ENCODE measurements at regions not wholly inside any gene's neighbourhood (a gene's known extent, or its start where the extent isn't known, plus 50 kb on each side); places are given as distances from the start of the nearest gene placed in this dataset.

DNA sequence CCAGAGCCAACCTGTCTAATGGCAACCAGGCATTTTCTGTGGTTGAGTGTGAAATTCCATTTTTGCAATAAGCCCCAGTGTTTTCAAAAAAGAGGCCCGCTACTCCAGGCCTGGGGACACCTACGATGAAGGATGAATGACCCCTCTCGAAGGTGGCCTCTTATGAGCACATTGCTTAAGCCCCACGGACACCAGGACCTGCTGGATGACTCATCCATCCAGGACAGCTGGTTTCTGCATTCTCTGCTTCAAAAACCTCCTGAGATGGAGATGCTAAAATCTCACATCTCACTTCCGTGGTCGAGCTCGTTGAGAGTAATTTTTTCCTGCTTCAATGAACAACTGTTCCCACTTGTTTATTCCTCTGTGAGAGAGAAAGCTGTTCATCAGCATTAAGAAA, 150.2 kb upstream of the FZD8 start:
- Histone ChIP-seq H2BK15ac (ENCODE audit: low read length) (no peak overlapping the region), H3K4ac (ENCODE audit: low read length) (no peak overlapping the region), H2AK5ac (ENCODE audit: low read depth, low read length) (no peak overlapping the region), H3K18ac (ENCODE audit: low read length) (peak overlapping the region; percentile 20), H3K14ac (ENCODE audit: low read length) (no peak overlapping the region), H2AFZ (ENCODE audit: low read length) (no peak overlapping the region), H3K4me1 (ENCODE audit: control insufficient read depth in 2 of 2, insufficient read depth in 1 of 2, low read depth in 1 of 2, low read length in 2 of 2) (no peaks in the 10 kb centered on the region), H4K8ac (ENCODE audit: low read depth, low read length) (no peak overlapping the region), H3K9me3 (replicated peaks in 1 of 2; ENCODE audit: control insufficient read depth in 2 of 2, insufficient read depth in 1 of 2, low read depth in 1 of 2, low read length in 2 of 2) (no peaks in the 10 kb centered on the region), H3K27me3 (ENCODE audit: control insufficient read depth in 3 of 3, insufficient read depth in 3 of 3, low read depth in 1 of 3, low read length in 3 of 3) (no peaks in the 10 kb centered on the region), H2BK12ac (ENCODE audit: low read length) (no peak overlapping the region), H3K4me3 (ENCODE audit: low read length in 2 of 2) (no peak overlapping the region), H2BK120ac (ENCODE audit: low read depth, low read length) (no peak overlapping the region), H4K91ac (ENCODE audit: low read depth, low read length, poor library complexity) (no peak overlapping the region), H3K27ac (replicated peaks; ENCODE audit: low read length) (no peak overlapping the region), H3K23ac (ENCODE audit: low read depth, low read length, poor library complexity) (no peak overlapping the region), H3K9ac (ENCODE audit: low read depth, low read length, poor library complexity) (no peak overlapping the region), H3K79me1 (ENCODE audit: low read depth, low read length) (no peaks in the 10 kb centered on the region), H3K4me2 (ENCODE audit: insufficient read depth, low read length, poor library complexity, severe bottlenecking) (no peak overlapping the region), H2BK5ac (ENCODE audit: low read length) (no peak overlapping the region), H3K36me3 (replicated peaks in 1 of 2; ENCODE audit: control insufficient read depth in 2 of 2, insufficient read depth in 2 of 2, low read length in 2 of 2) (no peaks in the 10 kb centered on the region)
- no CpG with 5 or more reads among the region's 7 CpGs for WGBS, 2 donors (ENCODE audit: extremely low coverage in 2 of 2, insufficient read length in 2 of 2, insufficient replicate concordance in 1 of 2)
- no peak for DNase-seq (ENCODE audit: low spot score)

DNA sequence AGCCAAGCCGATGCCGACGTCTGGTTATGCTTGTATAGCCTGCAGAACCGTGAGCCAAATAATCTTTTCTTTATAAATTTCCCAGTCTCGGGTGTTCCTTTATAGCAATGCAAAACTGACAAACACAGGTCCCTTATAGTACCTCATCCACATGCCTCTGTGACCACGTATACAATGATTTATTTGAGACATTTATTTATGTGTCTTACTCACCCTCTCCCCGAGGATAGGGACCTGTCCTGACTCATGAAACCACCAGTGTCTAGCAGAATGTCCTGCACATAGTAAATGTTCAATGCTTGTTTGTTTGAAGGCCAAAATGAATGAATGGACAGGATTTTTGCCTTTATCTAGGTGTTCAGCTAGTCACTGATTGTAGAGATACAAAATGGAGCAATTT, 147.9 kb upstream of the FZD8 start:
- peaks cover 0 to 1% of the 10 kb centered on the region in 2 donors for H3K4me1 ChIP-seq (ENCODE audit: control insufficient read depth in 2 of 2, insufficient read depth in 1 of 2, low read depth in 1 of 2, low read length in 2 of 2)
- no CpG with 5 or more reads among the region's 7 CpGs for WGBS, 2 donors (ENCODE audit: extremely low coverage in 2 of 2, insufficient read length in 2 of 2, insufficient replicate concordance in 1 of 2)
- H3K36me3 ChIP-seq (replicated peaks in 1 of 2; ENCODE audit: control insufficient read depth in 2 of 2, insufficient read depth in 2 of 2, low read length in 2 of 2) = no peaks in the 10 kb centered on the region
- no peak overlapping the region for H3K4me2 ChIP-seq (ENCODE audit: insufficient read depth, low read length, poor library complexity, severe bottlenecking)
- H2AFZ ChIP-seq (ENCODE audit: low read length) = no peak overlapping the region
- no peak overlapping the region for H2BK12ac ChIP-seq (ENCODE audit: low read length)
- H3K23ac ChIP-seq (ENCODE audit: low read depth, low read length, poor library complexity) = no peak overlapping the region
- no peak overlapping the region for H3K4ac ChIP-seq (ENCODE audit: low read length)
- H3K4me3 ChIP-seq (ENCODE audit: low read length in 2 of 2) = no peak overlapping the region
- H2BK15ac ChIP-seq (ENCODE audit: low read length) = no peak overlapping the region
- H3K27ac ChIP-seq (replicated peaks; ENCODE audit: low read length) = no peak overlapping the region
- no peak overlapping the region for H4K8ac ChIP-seq (ENCODE audit: low read depth, low read length)
- H4K91ac ChIP-seq (ENCODE audit: low read depth, low read length, poor library complexity) = no peak overlapping the region
- peaks cover 0 to 2% of the 10 kb centered on the region in 2 donors for H3K9me3 ChIP-seq (replicated peaks in 1 of 2; ENCODE audit: control insufficient read depth in 2 of 2, insufficient read depth in 1 of 2, low read depth in 1 of 2, low read length in 2 of 2)
- H2AK5ac ChIP-seq (ENCODE audit: low read depth, low read length) = no peak overlapping the region
- H3K18ac ChIP-seq (ENCODE audit: low read length) = no peak overlapping the region
- H3K79me1 ChIP-seq (ENCODE audit: low read depth, low read length) = no peaks in the 10 kb centered on the region
- H2BK120ac ChIP-seq (ENCODE audit: low read depth, low read length) = no peak overlapping the region
- DNase-seq (ENCODE audit: low spot score) = no peak
- no peak overlapping the region for H2BK5ac ChIP-seq (ENCODE audit: low read length)
- H3K14ac ChIP-seq (ENCODE audit: low read length) = no peak overlapping the region
- H3K27me3 ChIP-seq (ENCODE audit: control insufficient read depth in 3 of 3, insufficient read depth in 3 of 3, low read depth in 1 of 3, low read length in 3 of 3) = no peaks in the 10 kb centered on the region
- no peak overlapping the region for H3K9ac ChIP-seq (ENCODE audit: low read depth, low read length, poor library complexity)

GRCh38 chr10:35784751-35785150, 142.7 kb upstream of the FZD8 start:
- no peak overlapping the region for H3K4me2 ChIP-seq (ENCODE audit: insufficient read depth, low read length, poor library complexity, severe bottlenecking)
- no peaks in the 10 kb centered on the region for H3K27me3 ChIP-seq (ENCODE audit: control insufficient read depth in 3 of 3, insufficient read depth in 3 of 3, low read depth in 1 of 3, low read length in 3 of 3)
- H2AFZ ChIP-seq (ENCODE audit: low read length) = no peak overlapping the region
- no peak overlapping the region for H3K14ac ChIP-seq (ENCODE audit: low read length)
- no peak overlapping the region for H3K4ac ChIP-seq (ENCODE audit: low read length)
- no peak overlapping the region for H3K4me3 ChIP-seq (ENCODE audit: low read length in 2 of 2)
- H2AK5ac ChIP-seq (ENCODE audit: low read depth, low read length) = no peak overlapping the region
- H2BK15ac ChIP-seq (ENCODE audit: low read length) = no peak overlapping the region
- H2BK12ac ChIP-seq (ENCODE audit: low read length) = no peak overlapping the region
- H4K91ac ChIP-seq (ENCODE audit: low read depth, low read length, poor library complexity) = no peak overlapping the region
- no peak overlapping the region for H2BK120ac ChIP-seq (ENCODE audit: low read depth, low read length)
- no peak overlapping the region for H3K27ac ChIP-seq (replicated peaks; ENCODE audit: low read length)
- peaks cover 0 to 8% of the 10 kb centered on the region in 2 donors for H3K4me1 ChIP-seq (ENCODE audit: control insufficient read depth in 2 of 2, insufficient read depth in 1 of 2, low read depth in 1 of 2, low read length in 2 of 2)
- no CpG with 5 or more reads among the region's 5 CpGs for WGBS, 2 donors (ENCODE audit: extremely low coverage in 2 of 2, insufficient read length in 2 of 2, insufficient replicate concordance in 1 of 2)
- peaks cover 0 to 2% of the 10 kb centered on the region in 2 donors for H3K9me3 ChIP-seq (replicated peaks in 1 of 2; ENCODE audit: control insufficient read depth in 2 of 2, insufficient read depth in 1 of 2, low read depth in 1 of 2, low read length in 2 of 2)
- H3K79me1 ChIP-seq (ENCODE audit: low read depth, low read length) = no peaks in the 10 kb centered on the region
- no peak overlapping the region for H2BK5ac ChIP-seq (ENCODE audit: low read length)
- no peak overlapping the region for H3K18ac ChIP-seq (ENCODE audit: low read length)
- H3K23ac ChIP-seq (ENCODE audit: low read depth, low read length, poor library complexity) = no peak overlapping the region
- no peak overlapping the region for H3K9ac ChIP-seq (ENCODE audit: low read depth, low read length, poor library complexity)
- no peak for DNase-seq (ENCODE audit: low spot score)
- no peaks in the 10 kb centered on the region for H3K36me3 ChIP-seq (replicated peaks in 1 of 2; ENCODE audit: control insufficient read depth in 2 of 2, insufficient read depth in 2 of 2, low read length in 2 of 2)
- H4K8ac ChIP-seq (ENCODE audit: low read depth, low read length) = no peak overlapping the region

GRCh38 chr10:35783305-35783838, 141.3 kb upstream of the FZD8 start:
- no peaks in the 10 kb centered on the region for H3K27me3 ChIP-seq (ENCODE audit: control insufficient read depth in 3 of 3, insufficient read depth in 3 of 3, low read depth in 1 of 3, low read length in 3 of 3)
- no peak overlapping the region for H3K18ac ChIP-seq (ENCODE audit: low read length)
- no peaks in the 10 kb centered on the region for H3K79me1 ChIP-seq (ENCODE audit: low read depth, low read length)
- H4K8ac ChIP-seq (ENCODE audit: low read depth, low read length) = no peak overlapping the region
- H3K4me2 ChIP-seq (ENCODE audit: insufficient read depth, low read length, poor library complexity, severe bottlenecking) = no peak overlapping the region
- no peak overlapping the region for H4K91ac ChIP-seq (ENCODE audit: low read depth, low read length, poor library complexity)
- no peak overlapping the region for H2BK5ac ChIP-seq (ENCODE audit: low read length)
- no peak overlapping the region for H2BK15ac ChIP-seq (ENCODE audit: low read length)
- H2AK5ac ChIP-seq (ENCODE audit: low read depth, low read length) = no peak overlapping the region
- H3K4me1 ChIP-seq (ENCODE audit: control insufficient read depth in 2 of 2, insufficient read depth in 1 of 2, low read depth in 1 of 2, low read length in 2 of 2) = peaks cover 0 to 8% of the 10 kb centered on the region in 2 donors
- no peak overlapping the region for H2AFZ ChIP-seq (ENCODE audit: low read length)
- peak overlapping the region; percentile 14 for H3K27ac ChIP-seq (replicated peaks; ENCODE audit: low read length)
- H3K4me3 ChIP-seq (ENCODE audit: low read length in 2 of 2) = no peak overlapping the region
- H3K4ac ChIP-seq (ENCODE audit: low read length) = no peak overlapping the region
- no peak overlapping the region for H3K14ac ChIP-seq (ENCODE audit: low read length)
- no peak overlapping the region for H3K23ac ChIP-seq (ENCODE audit: low read depth, low read length, poor library complexity)
- DNase-seq (ENCODE audit: low spot score) = no peak
- H2BK120ac ChIP-seq (ENCODE audit: low read depth, low read length) = no peak overlapping the region
- no peak overlapping the region for H2BK12ac ChIP-seq (ENCODE audit: low read length)
- H3K36me3 ChIP-seq (replicated peaks in 1 of 2; ENCODE audit: control insufficient read depth in 2 of 2, insufficient read depth in 2 of 2, low read length in 2 of 2) = no peaks in the 10 kb centered on the region
- no CpG with 5 or more reads among the region's 7 CpGs for WGBS, 2 donors (ENCODE audit: extremely low coverage in 2 of 2, insufficient read length in 2 of 2, insufficient replicate concordance in 1 of 2)
- H3K9ac ChIP-seq (ENCODE audit: low read depth, low read length, poor library complexity) = no peak overlapping the region
- H3K9me3 ChIP-seq (replicated peaks in 1 of 2; ENCODE audit: control insufficient read depth in 2 of 2, insufficient read depth in 1 of 2, low read depth in 1 of 2, low read length in 2 of 2) = peaks cover 0 to 2% of the 10 kb centered on the region in 2 donors

Data from neuronal stem cell (in vitro differentiated cells).